Astrocyte (in vitro differentiated cells and primary cell): ENCODE measurements at regions not wholly inside any gene's neighbourhood (a gene's known extent, or its start where the extent isn't known, plus 50 kb on each side); places are given as distances from the start of the nearest gene placed in this dataset.

Source experiments
- EZH2 ChIP-seq: IDR thresholded peaks from 2 replicates; pipeline ENCODE4 v1.6.1; 2012; ENCODE audit warnings: mild to moderate bottlenecking, low read length, inconsistent platforms; ENCODE audit not compliant: insufficient read depth
- TF ChIP-seq, protein P1 (sequence below): IDR thresholded peaks from 2 replicates; pipeline ENCODE4 v1.5.1; 2011; ENCODE audit warnings: low read depth, mild to moderate bottlenecking, inconsistent platforms, low read length, moderate library complexity; ENCODE audit not compliant: insufficient read depth

DNA sequence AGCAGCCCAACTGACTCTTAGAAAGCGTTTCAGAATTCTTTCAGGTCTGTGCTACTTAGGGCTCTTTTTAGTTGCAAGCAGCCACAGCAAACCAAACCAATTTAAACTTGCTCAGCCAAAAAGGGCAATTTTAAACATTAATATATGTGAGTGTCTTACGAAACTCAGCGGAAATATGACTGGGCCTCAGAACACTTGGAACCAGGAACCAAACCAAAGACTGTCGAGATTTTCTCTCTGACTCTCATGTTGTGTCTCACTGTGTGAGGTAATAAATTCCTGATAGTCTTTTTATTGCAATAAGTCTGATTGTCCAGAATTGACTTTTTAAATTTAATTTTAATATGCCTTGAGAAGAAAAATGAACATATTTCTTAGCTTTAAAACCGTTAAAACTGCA is 122.3 kb downstream of the SYF2 start:
- TF ChIP-seq, protein P1, sequence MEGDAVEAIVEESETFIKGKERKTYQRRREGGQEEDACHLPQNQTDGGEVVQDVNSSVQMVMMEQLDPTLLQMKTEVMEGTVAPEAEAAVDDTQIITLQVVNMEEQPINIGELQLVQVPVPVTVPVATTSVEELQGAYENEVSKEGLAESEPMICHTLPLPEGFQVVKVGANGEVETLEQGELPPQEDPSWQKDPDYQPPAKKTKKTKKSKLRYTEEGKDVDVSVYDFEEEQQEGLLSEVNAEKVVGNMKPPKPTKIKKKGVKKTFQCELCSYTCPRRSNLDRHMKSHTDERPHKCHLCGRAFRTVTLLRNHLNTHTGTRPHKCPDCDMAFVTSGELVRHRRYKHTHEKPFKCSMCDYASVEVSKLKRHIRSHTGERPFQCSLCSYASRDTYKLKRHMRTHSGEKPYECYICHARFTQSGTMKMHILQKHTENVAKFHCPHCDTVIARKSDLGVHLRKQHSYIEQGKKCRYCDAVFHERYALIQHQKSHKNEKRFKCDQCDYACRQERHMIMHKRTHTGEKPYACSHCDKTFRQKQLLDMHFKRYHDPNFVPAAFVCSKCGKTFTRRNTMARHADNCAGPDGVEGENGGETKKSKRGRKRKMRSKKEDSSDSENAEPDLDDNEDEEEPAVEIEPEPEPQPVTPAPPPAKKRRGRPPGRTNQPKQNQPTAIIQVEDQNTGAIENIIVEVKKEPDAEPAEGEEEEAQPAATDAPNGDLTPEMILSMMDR, result no peak
- TF ChIP-seq EZH2, result no peak
